HepG2 (cell line): ENCODE measurements at regions not wholly inside any gene's neighbourhood (a gene's known extent, or its start where the extent isn't known, plus 50 kb on each side); places are given as distances from the start of the nearest gene placed in this dataset.

Source experiments
- ATAC-seq: fragments of 200-7000 bp; cut with Tn5 transposase; 3 replicates; pipeline ENCODE4 v1.9.1; 2020; ENCODE audit warnings: mild to moderate bottlenecking, moderate library complexity
- BruUV-seq: library from RNA; stranded (reverse); fragments of 400-500 nt; replicated peaks from 2 replicates; lab custom pipeline; 2021; lab: Mats Ljungman, UMichigan
- CTCF ChIA-PET: fragments of 300-600 bp; formaldehyde crosslinking; extraction: SDS; loops from one replicate; lab custom pipeline; 2021; ENCODE audit warnings: low total read pairs, inconsistent platforms, low intra/inter-chr PET ratio; lab: Yijun Ruan, JAX
- POLR2A ChIA-PET: fragments of 350-600 bp; sonication (Branson Sonifier 250); formaldehyde crosslinking; loops from one replicate; lab custom pipeline; 2020; ENCODE audit warnings: antibody characterized with exemption, inconsistent platforms; lab: Yijun Ruan, JAX
- DNase-seq: peaks from one replicate; pipeline ENCODE4 v3.0.0-alpha.2; 2015; ENCODE audit warnings: low spot score
- FAIRE-seq: peaks from 3 replicates; lab custom pipeline; 2011; peaks lifted over from hg19 to GRCh38; lab: Jason Lieb, UNC
- H2AFZ ChIP-seq: one replicate; pipeline ENCODE4 v1.6.1; 2011; ENCODE audit warnings: low read length, inconsistent platforms
- H3K27ac ChIP-seq: fragments of 300-600 bp; 3 replicates; pipeline ENCODE4 v1.8.0; 2011; ENCODE audit warnings: mixed run types, mild to moderate bottlenecking, mixed read lengths, low read length, inconsistent platforms; ENCODE audit not compliant: insufficient read depth; ENCODE audit errors: extremely low read length
- H3K27me3 ChIP-seq, 2 experiments: fragments of 200-600 bp in 1 of 2; 2 replicates in 1 of 2; 3 replicates in 1 of 2; pipeline versions ENCODE4 v1.6.0 to v1.8.0; 2011; ENCODE audit warnings: low read length in 2 of 2, mild to moderate bottlenecking in 2 of 2, moderate library complexity in 2 of 2, inconsistent platforms in 1 of 2; ENCODE audit not compliant: insufficient read depth in 2 of 2, control insufficient read depth in 1 of 2
- H3K36me3 ChIP-seq, 2 experiments: fragments of 200-600 bp in 1 of 2; replicated peaks in 1 of 2; 2 replicates in 1 of 2; 3 replicates in 1 of 2; pipeline versions ENCODE4 v1.5.1 to v1.8.0; 2011; ENCODE audit warnings: low read length in 2 of 2, inconsistent platforms in 1 of 2; ENCODE audit not compliant: insufficient read depth in 2 of 2, control insufficient read depth in 1 of 2
- H3K4me1 ChIP-seq: 2 replicates; pipeline ENCODE4 v1.5.1; 2012; ENCODE audit warnings: low read length, inconsistent platforms; ENCODE audit not compliant: insufficient read depth
- H3K4me2 ChIP-seq: 2 replicates; pipeline ENCODE4 v1.6.0; 2011; ENCODE audit warnings: low read depth, low read length, inconsistent platforms
- H3K4me3 ChIP-seq, 3 experiments: fragments of 200-600 bp in 1 of 3; sonication (generic), shearing (Covaris generic) in 1 of 3; replicated peaks in 1 of 3; 2 replicates each; pipeline ENCODE4 v1.5.1; 2011 to 2016; ENCODE audit warnings: low read length in 3 of 3, inconsistent platforms in 2 of 3, low read depth in 2 of 3, mild to moderate bottlenecking in 2 of 3, control low read depth in 1 of 3, mixed read lengths in 1 of 3; ENCODE audit not compliant: insufficient read depth in 1 of 3
- H3K79me2 ChIP-seq: one replicate; pipeline ENCODE4 v1.6.1; 2011; ENCODE audit warnings: low read length, inconsistent platforms; ENCODE audit not compliant: insufficient read depth
- H3K9ac ChIP-seq: 2 replicates; pipeline ENCODE4 v1.6.0; 2011; ENCODE audit warnings: mild to moderate bottlenecking, low read depth, low read length, inconsistent platforms; ENCODE audit not compliant: insufficient read depth
- H3K9me3 ChIP-seq: 2 replicates; pipeline ENCODE4 v1.5.1; 2012; ENCODE audit warnings: mild to moderate bottlenecking, low read length
- H4K20me1 ChIP-seq: 2 replicates; pipeline ENCODE4 v1.6.0; 2011; ENCODE audit warnings: inconsistent platforms, mild to moderate bottlenecking, low read length, moderate library complexity; ENCODE audit not compliant: insufficient read depth
- ESRRA ChIP-seq: sonication (generic); formaldehyde crosslinking; IDR thresholded peaks from 2 replicates; pipeline ENCODE4 v1.5.1; 2020; ENCODE audit warnings: mild to moderate bottlenecking, low read depth, missing genetic modification reagents
- FOXK2 ChIP-seq: fragments of 450-650 bp; IDR thresholded peaks from 2 replicates; pipeline ENCODE4 v1.6.1; 2016
- GATAD2A ChIP-seq: IDR thresholded peaks from 2 replicates; pipeline ENCODE4 v1.6.1; 2016
- PATZ1 ChIP-seq: sonication (generic); formaldehyde crosslinking; IDR thresholded peaks from 2 replicates; pipeline ENCODE4 v1.4.0; 2020; ENCODE audit warnings: missing genetic modification reagents
- RFXANK ChIP-seq: IDR thresholded peaks from 2 replicates; pipeline ENCODE4 v1.6.1; 2016
- SALL1 ChIP-seq: sonication (generic); formaldehyde crosslinking; IDR thresholded peaks from 2 replicates; pipeline ENCODE4 v1.8.0; 2022; ENCODE audit warnings: mild to moderate bottlenecking, missing genetic modification reagents
- TSC22D2 ChIP-seq: sonication (generic); formaldehyde crosslinking; IDR thresholded peaks from 2 replicates; pipeline ENCODE4 v1.5.1; 2020; ENCODE audit warnings: missing genetic modification reagents, mild to moderate bottlenecking, borderline replicate concordance
- ZFYVE20 ChIP-seq: sonication (generic); formaldehyde crosslinking; IDR thresholded peaks from 2 replicates; pipeline ENCODE4 v1.8.0; 2023; ENCODE audit warnings: low read depth, mild to moderate bottlenecking, moderate library complexity, missing genetic modification reagents, borderline replicate concordance
- ZNF557 ChIP-seq: sonication (generic); formaldehyde crosslinking; IDR thresholded peaks from 2 replicates; pipeline ENCODE4 v1.4.0; 2020; ENCODE audit warnings: missing genetic modification reagents
- WGBS: methylation state at CpG from one replicate; pipeline ENCODE4 v1.1.6; 2017; ENCODE audit warnings: low lambda C conversion rate; 5-methylcytosine and 5-hydroxymethylcytosine counted together
- in situ Hi-C: cut with HindIII; loops from 2 replicates; pipeline ENCODE4 v1.10.0; 2017; ENCODE audit warnings: low pct_unique_long_range_greater_than_20kb; ENCODE audit not compliant: extremely low pct_ligation_motif_present
- intact Hi-C: fragments of 100-400 bp; cut with micrococcal nuclease; formaldehyde crosslinking; loops from one replicate; pipeline ENCODE4 v1.10.0; 2022; ENCODE audit not compliant: unreplicated experiment
- TF ChIP-seq, protein P1 (sequence below): sonication (generic); formaldehyde crosslinking; IDR thresholded peaks from 2 replicates; pipeline ENCODE4 v1.4.0; 2020; ENCODE audit warnings: low read depth, missing genetic modification reagents
- TF ChIP-seq, protein P2 (sequence below): sonication (generic); formaldehyde crosslinking; IDR thresholded peaks from 2 replicates; pipeline ENCODE4 v1.5.0; 2020; ENCODE audit warnings: mild to moderate bottlenecking, missing genetic modification reagents

DNA sequence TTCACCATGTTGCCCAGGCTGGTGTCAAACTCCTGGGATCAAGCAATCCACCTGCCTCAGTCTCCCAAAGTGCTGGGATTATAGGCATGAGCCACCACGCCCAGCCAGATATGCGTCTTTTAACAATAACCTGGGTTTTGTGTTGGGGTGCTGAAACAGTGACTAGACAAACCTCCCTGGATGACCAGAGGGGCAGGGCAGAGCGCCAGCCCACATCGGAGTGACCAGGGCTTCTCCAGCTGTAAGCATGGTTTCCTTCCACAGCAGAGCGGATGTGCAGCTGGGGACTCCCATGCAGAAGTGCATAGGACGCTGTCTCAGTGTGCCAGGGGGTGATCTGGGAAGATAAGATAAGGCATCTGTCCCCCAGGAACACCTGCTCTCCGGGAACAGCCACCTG lies 244.9 kb downstream of the IRX2 start:
- Histone ChIP-seq H3K9ac (no peak overlapping the region), H3K36me3 (no peaks in the 10 kb centered on the region), H3K4me2 (no peak overlapping the region), H3K27me3 (no peaks in the 10 kb centered on the region), H3K27ac (no peak overlapping the region), H3K4me3 (no peak overlapping the region), H3K9me3 (peaks cover 25% of the 10 kb centered on the region), H2AFZ (no peak overlapping the region), H3K79me2 (no peaks in the 10 kb centered on the region), H3K4me1 (no peaks in the 10 kb centered on the region), H4K20me1 (no peaks in the 10 kb centered on the region)
- CTCF ChIA-PET = no interaction called here
- ATAC-seq (no peak), DNase-seq (no peak), FAIRE-seq (no peak)
- WGBS = 13% methylated on average over 4 of the region's 7 CpGs
- intact Hi-C loops = no loop called here
- in situ Hi-C loops = no loop called here
- TF ChIP-seq RFXANK (CRISPR knock-in tag) (no peak), ZNF557 (CRISPR knock-in tag) (no peak), TSC22D2 (CRISPR knock-in tag) (no peak), SALL1 (CRISPR knock-in tag) (no peak), PATZ1 (no peak), ZFYVE20 (no peak), FOXK2 (no peak), GATAD2A (CRISPR knock-in tag) (no peak), ESRRA (CRISPR knock-in tag) (no peak)
- TF ChIP-seq, protein P1, sequence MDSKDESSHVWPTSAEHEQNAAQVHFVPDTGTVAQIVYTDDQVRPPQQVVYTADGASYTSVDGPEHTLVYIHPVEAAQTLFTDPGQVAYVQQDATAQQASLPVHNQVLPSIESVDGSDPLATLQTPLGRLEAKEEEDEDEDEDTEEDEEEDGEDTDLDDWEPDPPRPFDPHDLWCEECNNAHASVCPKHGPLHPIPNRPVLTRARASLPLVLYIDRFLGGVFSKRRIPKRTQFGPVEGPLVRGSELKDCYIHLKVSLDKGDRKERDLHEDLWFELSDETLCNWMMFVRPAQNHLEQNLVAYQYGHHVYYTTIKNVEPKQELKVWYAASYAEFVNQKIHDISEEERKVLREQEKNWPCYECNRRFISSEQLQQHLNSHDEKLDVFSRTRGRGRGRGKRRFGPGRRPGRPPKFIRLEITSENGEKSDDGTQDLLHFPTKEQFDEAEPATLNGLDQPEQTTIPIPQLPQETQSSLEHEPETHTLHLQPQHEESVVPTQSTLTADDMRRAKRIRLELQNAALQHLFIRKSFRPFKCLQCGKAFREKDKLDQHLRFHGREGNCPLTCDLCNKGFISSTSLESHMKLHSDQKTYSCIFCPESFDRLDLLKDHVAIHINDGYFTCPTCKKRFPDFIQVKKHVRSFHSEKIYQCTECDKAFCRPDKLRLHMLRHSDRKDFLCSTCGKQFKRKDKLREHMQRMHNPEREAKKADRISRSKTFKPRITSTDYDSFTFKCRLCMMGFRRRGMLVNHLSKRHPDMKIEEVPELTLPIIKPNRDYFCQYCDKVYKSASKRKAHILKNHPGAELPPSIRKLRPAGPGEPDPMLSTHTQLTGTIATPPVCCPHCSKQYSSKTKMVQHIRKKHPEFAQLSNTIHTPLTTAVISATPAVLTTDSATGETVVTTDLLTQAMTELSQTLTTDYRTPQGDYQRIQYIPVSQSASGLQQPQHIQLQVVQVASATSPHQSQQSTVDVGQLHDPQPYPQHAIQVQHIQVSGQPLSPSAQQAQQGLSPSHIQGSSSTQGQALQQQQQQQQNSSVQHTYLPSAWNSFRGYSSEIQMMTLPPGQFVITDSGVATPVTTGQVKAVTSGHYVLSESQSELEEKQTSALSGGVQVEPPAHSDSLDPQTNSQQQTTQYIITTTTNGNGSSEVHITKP (CRISPR knock-in tag) = no peak
- TF ChIP-seq, protein P2, sequence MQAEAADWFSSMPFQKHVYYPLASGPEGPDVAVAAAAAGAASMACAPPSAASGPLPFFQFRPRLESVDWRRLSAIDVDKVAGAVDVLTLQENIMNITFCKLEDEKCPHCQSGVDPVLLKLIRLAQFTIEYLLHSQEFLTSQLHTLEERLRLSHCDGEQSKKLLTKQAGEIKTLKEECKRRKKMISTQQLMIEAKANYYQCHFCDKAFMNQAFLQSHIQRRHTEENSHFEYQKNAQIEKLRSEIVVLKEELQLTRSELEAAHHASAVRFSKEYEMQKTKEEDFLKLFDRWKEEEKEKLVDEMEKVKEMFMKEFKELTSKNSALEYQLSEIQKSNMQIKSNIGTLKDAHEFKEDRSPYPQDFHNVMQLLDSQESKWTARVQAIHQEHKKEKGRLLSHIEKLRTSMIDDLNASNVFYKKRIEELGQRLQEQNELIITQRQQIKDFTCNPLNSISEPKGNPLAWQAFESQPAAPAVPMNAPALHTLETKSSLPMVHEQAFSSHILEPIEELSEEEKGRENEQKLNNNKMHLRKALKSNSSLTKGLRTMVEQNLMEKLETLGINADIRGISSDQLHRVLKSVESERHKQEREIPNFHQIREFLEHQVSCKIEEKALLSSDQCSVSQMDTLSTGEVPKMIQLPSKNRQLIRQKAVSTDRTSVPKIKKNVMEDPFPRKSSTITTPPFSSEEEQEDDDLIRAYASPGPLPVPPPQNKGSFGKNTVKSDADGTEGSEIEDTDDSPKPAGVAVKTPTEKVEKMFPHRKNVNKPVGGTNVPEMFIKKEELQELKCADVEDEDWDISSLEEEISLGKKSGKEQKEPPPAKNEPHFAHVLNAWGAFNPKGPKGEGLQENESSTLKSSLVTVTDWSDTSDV (CRISPR knock-in tag) = no peak
- POLR2A ChIA-PET = no interaction called here
- no TSS peak for BruUV-seq
